Mammary epithelial cell (primary cell): ENCODE measurements at regions not wholly inside any gene's neighbourhood (a gene's known extent, or its start where the extent isn't known, plus 50 kb on each side); places are given as distances from the start of the nearest gene placed in this dataset.

Experiments
- CTCF ChIP-seq, 2 donors: IDR thresholded peaks in 1 of 2; conservative IDR thresholded peaks in 1 of 2; 2 replicates each; pipeline ENCODE4 v1.5.1; 2011 to 2012; ENCODE audit warnings: inconsistent platforms in 2 of 2, low read length in 2 of 2, mild to moderate bottlenecking in 2 of 2, control low read depth in 1 of 2, low read depth in 1 of 2; ENCODE audit not compliant: insufficient read depth in 1 of 2; ENCODE audit errors: extremely low read depth in 1 of 2
- EZH2 ChIP-seq: IDR thresholded peaks from 2 replicates; pipeline ENCODE4 v1.6.1; 2012; ENCODE audit warnings: low read length, inconsistent platforms, borderline replicate concordance

- TF ChIP-seq CTCF (conservative IDR thresholded peaks at IDR 0.05 in 1 of 2, IDR thresholded peaks at IDR 0.05 in 1 of 2; ENCODE audit: extremely low read depth in 1 of 2, insufficient read depth in 1 of 2, low read depth in 1 of 2, low read length in 2 of 2) (no peak), EZH2 (no peak)
Measured at GRCh38 chr2:219944866-219945265, 317.4 kb downstream of the SLC4A3 start.
